ENCODE measurements at regions not wholly inside any gene's neighbourhood (a gene's known extent, or its start where the extent isn't known, plus 50 kb on each side); places are given as distances from the start of the nearest gene placed in this dataset.
"Not testable (repeated sequence)": the region's sequence is repeated elsewhere in the genome, so short reads cannot be mapped to it uniquely, and the experiment has no call there.

- no peak for DNase-seq
Observed at GRCh38 chr19:31018936-31019335, 330.3 kb downstream of the TSHZ3 start.

GRCh38 chr19:31015778-31016177 lies 333.5 kb downstream of the TSHZ3 start:
- DNase-seq = no peak

GRCh38 chr19:31014668-31015067 lies 334.6 kb downstream of the TSHZ3 start:
- no peak for DNase-seq

- no peak for DNase-seq
Observed at GRCh38 chr19:31013384-31014020, 335.7 kb downstream of the TSHZ3 start.

- DNase-seq = no peak
Observed at GRCh38 chr19:31002518-31003244, 346.6 kb downstream of the TSHZ3 start.

GRCh38 chr19:31001991-31002390 lies 347.2 kb downstream of the TSHZ3 start:
- DNase-seq = no peak

- no peak for DNase-seq
Observed at GRCh38 chr19:31000913-31001312, 348.3 kb downstream of the TSHZ3 start.

GRCh38 chr19:30999726-31000125 lies 349.5 kb downstream of the TSHZ3 start:
- DNase-seq = no peak

- DNase-seq = no peak
Observed at GRCh38 chr19:30997222-30997621, 352.0 kb downstream of the TSHZ3 start.

GRCh38 chr19:30978639-30979038 lies 370.6 kb downstream of the TSHZ3 start:
- no peak for DNase-seq

GRCh38 chr19:30969591-30969990 lies 379.6 kb downstream of the TSHZ3 start:
- no peak for DNase-seq

- no peak for DNase-seq
Observed at GRCh38 chr19:30968841-30969399, 380.3 kb downstream of the TSHZ3 start.

GRCh38 chr19:30968210-30968609 lies 381.0 kb downstream of the TSHZ3 start:
- no peak for DNase-seq

- DNase-seq = no peak
Observed at GRCh38 chr19:30966486-30966885, 382.8 kb downstream of the TSHZ3 start.

- DNase-seq = no peak
Observed at GRCh38 chr19:30959011-30959410, 390.2 kb downstream of the TSHZ3 start.

GRCh38 chr19:30955112-30956104 lies 393.8 kb downstream of the TSHZ3 start:
- no peak for DNase-seq

GRCh38 chr19:30944276-30944932 lies 404.8 kb downstream of the TSHZ3 start:
- DNase-seq = not testable (repeated sequence)

GRCh38 chr19:30943101-30943843 lies 406.0 kb downstream of the TSHZ3 start:
- DNase-seq = no peak

GRCh38 chr19:30942636-30943035 lies 406.6 kb downstream of the TSHZ3 start:
- no peak for DNase-seq

GRCh38 chr19:30941591-30941990 lies 407.6 kb downstream of the TSHZ3 start:
- DNase-seq = no peak

GRCh38 chr19:30936276-30936675 lies 413.0 kb downstream of the TSHZ3 start:
- no peak for DNase-seq

- DNase-seq = no peak
Observed at GRCh38 chr19:30935146-30935545, 414.1 kb downstream of the TSHZ3 start.

Measured in left hindlimb (tissue), 1 donor.